Transverse colon (tissue), 4 donors: ENCODE measurements at regions not wholly inside any gene's neighbourhood (a gene's known extent, or its start where the extent isn't known, plus 50 kb on each side); places are given as distances from the start of the nearest gene placed in this dataset.

Source experiments
- CTCF ChIP-seq, 5 experiments: fragments of 200-600 bp in 3 of 5; fragments of 450-650 bp in 2 of 5; sonication (generic) in 3 of 5; IDR thresholded peaks; 1 replicate in 2 of 5; 2 replicates in 3 of 5; pipeline ENCODE4 v1.5.1; 2016 to 2017; ENCODE audit warnings: antibody characterized with exemption in 5 of 5, inconsistent platforms in 3 of 5, mild to moderate bottlenecking in 2 of 5, moderate library complexity in 1 of 5
- POLR2A ChIP-seq: fragments of 450-650 bp; IDR thresholded peaks from one replicate; pipeline ENCODE4 v1.6.1; 2016; ENCODE audit warnings: antibody characterized with exemption, mild to moderate bottlenecking, moderate library complexity
- POLR2AphosphoS5 ChIP-seq, 3 donors: sonication (generic); formaldehyde crosslinking; IDR thresholded peaks; one replicate each; pipeline ENCODE4 v1.6.1; 2016; ENCODE audit warnings: antibody characterized with exemption in 3 of 3

- TF ChIP-seq CTCF (IDR thresholded peaks at IDR 0.05): no peak
- TF ChIP-seq POLR2AphosphoS5 (IDR thresholded peaks at IDR 0.05): no peak
- no peak for TF ChIP-seq POLR2A
Observed at GRCh38 chr7:25759748-25760147, 392.2 kb upstream of the NFE2L3 start.
